ENCODE measurements at regions not wholly inside any gene's neighbourhood (a gene's known extent, or its start where the extent isn't known, plus 50 kb on each side); places are given as distances from the start of the nearest gene placed in this dataset.

GRCh38 chr18:56267334-56267733 lies 371.1 kb downstream of the TXNL1 start:
- Histone ChIP-seq H3K4me2 (no peak overlapping the region), H3K4me3 (no peak overlapping the region), H3K27ac (no peak overlapping the region), H3K4me1 (no peaks in the 10 kb centered on the region), H3K9me3 (no peaks in the 10 kb centered on the region)
- DNase-seq (ENCODE audit: low read depth in 1 of 2, low spot score in 1 of 2) = no peak
- POLR2A ChIA-PET = no interaction called here
- no peak for FAIRE-seq
- TF ChIP-seq, protein P1, sequence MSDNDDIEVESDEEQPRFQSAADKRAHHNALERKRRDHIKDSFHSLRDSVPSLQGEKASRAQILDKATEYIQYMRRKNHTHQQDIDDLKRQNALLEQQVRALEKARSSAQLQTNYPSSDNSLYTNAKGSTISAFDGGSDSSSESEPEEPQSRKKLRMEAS (IDR thresholded peaks at IDR 0.05) = no peak
- no peak for TF ChIP-seq JUN (IDR thresholded peaks at IDR 0.05)
- TF ChIP-seq JUNB (IDR thresholded peaks at IDR 0.05) = no peak
- TF ChIP-seq FOSL2 (IDR thresholded peaks at IDR 0.05) = no peak
- TF ChIP-seq FOSL2 (CRISPR knock-in tag; IDR thresholded peaks at IDR 0.05) = no peak
- no peak for TF ChIP-seq HMGXB4 (CRISPR knock-in tag; IDR thresholded peaks at IDR 0.05; ENCODE audit: borderline replicate concordance)
- TF ChIP-seq FOSB (CRISPR knock-in tag; IDR thresholded peaks at IDR 0.05) = no peak
- no peak for TF ChIP-seq SMC3 (IDR thresholded peaks at IDR 0.05)
- no peak for TF ChIP-seq CHD2 (IDR thresholded peaks at IDR 0.05; ENCODE audit: low read length, partially characterized antibody)
- no peak for TF ChIP-seq HES2 (IDR thresholded peaks at IDR 0.05)
- TF ChIP-seq HDAC2 (IDR thresholded peaks at IDR 0.05) = no peak
- TF ChIP-seq, protein P2, sequence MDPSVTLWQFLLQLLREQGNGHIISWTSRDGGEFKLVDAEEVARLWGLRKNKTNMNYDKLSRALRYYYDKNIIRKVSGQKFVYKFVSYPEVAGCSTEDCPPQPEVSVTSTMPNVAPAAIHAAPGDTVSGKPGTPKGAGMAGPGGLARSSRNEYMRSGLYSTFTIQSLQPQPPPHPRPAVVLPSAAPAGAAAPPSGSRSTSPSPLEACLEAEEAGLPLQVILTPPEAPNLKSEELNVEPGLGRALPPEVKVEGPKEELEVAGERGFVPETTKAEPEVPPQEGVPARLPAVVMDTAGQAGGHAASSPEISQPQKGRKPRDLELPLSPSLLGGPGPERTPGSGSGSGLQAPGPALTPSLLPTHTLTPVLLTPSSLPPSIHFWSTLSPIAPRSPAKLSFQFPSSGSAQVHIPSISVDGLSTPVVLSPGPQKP (IDR thresholded peaks at IDR 0.05; ENCODE audit: low read depth, low read length) = no peak
- no peak for TF ChIP-seq TFCP2L1 (CRISPR knock-in tag; IDR thresholded peaks at IDR 0.05)
- TF ChIP-seq GATA3 (IDR thresholded peaks at IDR 0.05; ENCODE audit: borderline replicate concordance) = no peak
- no peak for TF ChIP-seq RARB (CRISPR knock-in tag; IDR thresholded peaks at IDR 0.05)
- TF ChIP-seq, protein P3, sequence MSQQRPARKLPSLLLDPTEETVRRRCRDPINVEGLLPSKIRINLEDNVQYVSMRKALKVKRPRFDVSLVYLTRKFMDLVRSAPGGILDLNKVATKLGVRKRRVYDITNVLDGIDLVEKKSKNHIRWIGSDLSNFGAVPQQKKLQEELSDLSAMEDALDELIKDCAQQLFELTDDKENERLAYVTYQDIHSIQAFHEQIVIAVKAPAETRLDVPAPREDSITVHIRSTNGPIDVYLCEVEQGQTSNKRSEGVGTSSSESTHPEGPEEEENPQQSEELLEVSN (IDR thresholded peaks at IDR 0.05; ENCODE audit: borderline replicate concordance, low read depth) = no peak
- ATAC-seq = no peak
- 34% methylated on average over 4 of the region's 7 CpGs for WGBS (ENCODE audit: missing lambda C conversion rate)
- CTCF ChIA-PET = interaction anchor here (0.8 kb wide), 1 partner anchor 9 kb away, joined by 3 read pairs; no protein-coding TSS in a partner anchor

DNA sequence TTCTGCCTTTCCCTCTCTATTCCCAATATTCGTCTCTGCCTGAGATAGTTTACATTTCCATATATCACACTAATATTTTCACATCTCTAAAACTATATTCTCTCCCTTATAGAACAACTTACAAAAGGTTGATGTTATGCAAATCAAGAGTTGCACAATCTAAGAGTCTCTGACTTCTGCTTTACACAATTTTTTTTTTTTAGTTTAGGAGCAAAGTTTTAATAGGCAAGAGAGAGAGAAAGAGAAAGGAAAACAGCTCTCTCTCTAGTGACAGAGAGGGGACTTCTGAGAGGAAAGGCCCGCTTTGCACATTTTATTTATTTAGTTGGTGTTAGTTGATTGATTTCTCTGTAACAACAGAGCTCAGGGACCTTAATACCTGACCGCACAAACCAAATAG lies 380.2 kb downstream of the TXNL1 start:
- ATAC-seq (no peak), DNase-seq (ENCODE audit: low read depth in 1 of 2, low spot score in 1 of 2) (no peak), FAIRE-seq (no peak)
- no peak overlapping the region for H3K4me3 ChIP-seq
- H3K9me3 ChIP-seq = no peaks in the 10 kb centered on the region
- H3K27ac ChIP-seq = no peak overlapping the region
- CTCF ChIA-PET = no interaction called here
- WGBS (ENCODE audit: missing lambda C conversion rate) = 57% methylated on average over 3 of the region's 3 CpGs
- H3K4me2 ChIP-seq = no peak overlapping the region
- POLR2A ChIA-PET = no interaction called here
- no peak for TF ChIP-seq HDAC2 (IDR thresholded peaks at IDR 0.05)
- TF ChIP-seq EHMT2 (IDR thresholded peaks at IDR 0.05; ENCODE audit: low read depth) = no peak
- no peak for TF ChIP-seq KDM5A (IDR thresholded peaks at IDR 0.05)
- no peak for TF ChIP-seq ZSCAN20 (CRISPR knock-in tag; IDR thresholded peaks at IDR 0.05)
- TF ChIP-seq RNF2 (IDR thresholded peaks at IDR 0.05; ENCODE audit: borderline replicate concordance, low read depth) = no peak
- TF ChIP-seq, protein P4, sequence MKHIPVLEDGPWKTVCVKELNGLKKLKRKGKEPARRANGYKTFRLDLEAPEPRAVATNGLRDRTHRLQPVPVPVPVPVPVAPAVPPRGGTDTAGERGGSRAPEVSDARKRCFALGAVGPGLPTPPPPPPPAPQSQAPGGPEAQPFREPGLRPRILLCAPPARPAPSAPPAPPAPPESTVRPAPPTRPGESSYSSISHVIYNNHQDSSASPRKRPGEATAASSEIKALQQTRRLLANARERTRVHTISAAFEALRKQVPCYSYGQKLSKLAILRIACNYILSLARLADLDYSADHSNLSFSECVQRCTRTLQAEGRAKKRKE (CRISPR knock-in tag; IDR thresholded peaks at IDR 0.05; ENCODE audit: low read depth) = no peak
- no peak for TF ChIP-seq JUNB (IDR thresholded peaks at IDR 0.05)
- H3K4me1 ChIP-seq = no peaks in the 10 kb centered on the region

- no peaks in the 10 kb centered on the region for H3K4me1 ChIP-seq
- H3K27ac ChIP-seq = no peak overlapping the region
- ATAC-seq = no peak
- peak in 1 of 2 experiments; percentile 10 for DNase-seq (ENCODE audit: low read depth in 1 of 2, low spot score in 1 of 2)
- ChIA-PET CTCF (no interaction called here), POLR2A (no interaction called here)
- no peak overlapping the region for H3K4me3 ChIP-seq
- no peak overlapping the region for H3K4me2 ChIP-seq
- FAIRE-seq = no peak
- TF ChIP-seq PHF8 (IDR thresholded peaks at IDR 0.05; ENCODE audit: borderline replicate concordance, low read depth) (no peak), FOSL2 (IDR thresholded peaks at IDR 0.05) (no peak), FOSL2 (CRISPR knock-in tag; IDR thresholded peaks at IDR 0.05) (peak; percentile 72), FOSB (CRISPR knock-in tag; IDR thresholded peaks at IDR 0.05) (no peak)
- H3K9me3 ChIP-seq = no peaks in the 10 kb centered on the region
- 56% methylated on average over 4 of the region's 4 CpGs for WGBS (ENCODE audit: missing lambda C conversion rate)
Observed at GRCh38 chr18:56257205-56257604, 381.2 kb downstream of the TXNL1 start.
